ENCODE measurements at regions not wholly inside any gene's neighbourhood (a gene's known extent, or its start where the extent isn't known, plus 50 kb on each side); places are given as distances from the start of the nearest gene placed in this dataset.
"Not testable (repeated sequence)": the region's sequence is repeated elsewhere in the genome, so short reads cannot be mapped to it uniquely, and the experiment has no call there.

GRCh38 chr2:173556816-173557215, 202.1 kb downstream of the CDCA7 start:
- no peaks in the 10 kb centered on the region for H3K36me3 ChIP-seq (ENCODE audit: control insufficient read depth, insufficient read depth, low read length)
- H3K4me1 ChIP-seq (ENCODE audit: control insufficient read depth, insufficient read depth, low read length), result peaks cover 3% of the 10 kb centered on the region
- DNase-seq (ENCODE audit: low read depth in 4 of 6, low spot score in 6 of 6), result peak in 2 of 6 donors; percentile 64 to 70
- no peak overlapping the region for H3K4me3 ChIP-seq (ENCODE audit: low read depth, low read length)
- no peak overlapping the region for H3K27ac ChIP-seq (ENCODE audit: low read depth, low read length)
- H3K9me3 ChIP-seq (ENCODE audit: control insufficient read depth, insufficient read depth, low read length), result no peaks in the 10 kb centered on the region
- no peaks in the 10 kb centered on the region for H3K27me3 ChIP-seq (ENCODE audit: control insufficient read depth, insufficient read depth, low read length)
- no CpG with 5 or more reads among the region's 5 CpGs for WGBS (ENCODE audit: insufficient coverage)

GRCh38 chr2:173557497-173557896, 202.8 kb downstream of the CDCA7 start:
- no peaks in the 10 kb centered on the region for H3K36me3 ChIP-seq (ENCODE audit: control insufficient read depth, insufficient read depth, low read length)
- no peak for DNase-seq (ENCODE audit: low read depth in 4 of 6, low spot score in 6 of 6)
- WGBS (ENCODE audit: insufficient coverage), result 100% methylated on average over 1 of the region's 2 CpGs
- H3K4me1 ChIP-seq (ENCODE audit: control insufficient read depth, insufficient read depth, low read length), result peaks cover 3% of the 10 kb centered on the region
- H3K27me3 ChIP-seq (ENCODE audit: control insufficient read depth, insufficient read depth, low read length), result no peaks in the 10 kb centered on the region
- H3K4me3 ChIP-seq (ENCODE audit: low read depth, low read length), result no peak overlapping the region
- H3K9me3 ChIP-seq (ENCODE audit: control insufficient read depth, insufficient read depth, low read length), result no peaks in the 10 kb centered on the region
- no peak overlapping the region for H3K27ac ChIP-seq (ENCODE audit: low read depth, low read length)

GRCh38 chr2:173567493-173567892, 212.8 kb downstream of the CDCA7 start:
- 91% methylated on average over 3 of the region's 3 CpGs for WGBS (ENCODE audit: insufficient coverage)

GRCh38 chr2:173568054-173568453, 213.4 kb downstream of the CDCA7 start:
- H3K4me1 ChIP-seq (ENCODE audit: control insufficient read depth, insufficient read depth, low read length), result no peaks in the 10 kb centered on the region
- H3K36me3 ChIP-seq (ENCODE audit: control insufficient read depth, insufficient read depth, low read length), result no peaks in the 10 kb centered on the region
- H3K9me3 ChIP-seq (ENCODE audit: control insufficient read depth, insufficient read depth, low read length), result no peaks in the 10 kb centered on the region
- no peak overlapping the region for H3K27ac ChIP-seq (ENCODE audit: low read depth, low read length)
- DNase-seq (ENCODE audit: low read depth in 4 of 6, low spot score in 6 of 6), result no peak
- WGBS (ENCODE audit: insufficient coverage), result 60% methylated on average over 2 of the region's 3 CpGs
- H3K27me3 ChIP-seq (ENCODE audit: control insufficient read depth, insufficient read depth, low read length), result no peaks in the 10 kb centered on the region
- H3K4me3 ChIP-seq (ENCODE audit: low read depth, low read length), result no peak overlapping the region

More at GRCh38 chr2:173567493-173567892, 212.8 kb downstream of the CDCA7 start:
- H3K4me1 ChIP-seq (ENCODE audit: control insufficient read depth, insufficient read depth, low read length), result no peaks in the 10 kb centered on the region
- no peak overlapping the region for H3K27ac ChIP-seq (ENCODE audit: low read depth, low read length)
- H3K4me3 ChIP-seq (ENCODE audit: low read depth, low read length), result no peak overlapping the region
- DNase-seq (ENCODE audit: low read depth in 4 of 6, low spot score in 6 of 6), result no peak
- H3K27me3 ChIP-seq (ENCODE audit: control insufficient read depth, insufficient read depth, low read length), result no peaks in the 10 kb centered on the region
- no peaks in the 10 kb centered on the region for H3K9me3 ChIP-seq (ENCODE audit: control insufficient read depth, insufficient read depth, low read length)
- no peaks in the 10 kb centered on the region for H3K36me3 ChIP-seq (ENCODE audit: control insufficient read depth, insufficient read depth, low read length)

- no peaks in the 10 kb centered on the region for H3K27me3 ChIP-seq (ENCODE audit: control insufficient read depth, insufficient read depth, low read length)
- H3K4me1 ChIP-seq (ENCODE audit: control insufficient read depth, insufficient read depth, low read length), result no peaks in the 10 kb centered on the region
- no peaks in the 10 kb centered on the region for H3K9me3 ChIP-seq (ENCODE audit: control insufficient read depth, insufficient read depth, low read length)
- H3K4me3 ChIP-seq (ENCODE audit: low read depth, low read length), result no peak overlapping the region
- DNase-seq (ENCODE audit: low read depth in 4 of 6, low spot score in 6 of 6), result peak in 2 of 6 donors; percentile 68 to 73
- no peaks in the 10 kb centered on the region for H3K36me3 ChIP-seq (ENCODE audit: control insufficient read depth, insufficient read depth, low read length)
- H3K27ac ChIP-seq (ENCODE audit: low read depth, low read length), result no peak overlapping the region
- WGBS (ENCODE audit: insufficient coverage), result 3% methylated on average over 7 of the region's 10 CpGs
These were observed 216.5 kb downstream of the CDCA7 start for GRCh38 chr2:173571021-173571821.

GRCh38 chr2:173571887-173572680, 217.4 kb downstream of the CDCA7 start:
- no peaks in the 10 kb centered on the region for H3K4me1 ChIP-seq (ENCODE audit: control insufficient read depth, insufficient read depth, low read length)
- no peaks in the 10 kb centered on the region for H3K27me3 ChIP-seq (ENCODE audit: control insufficient read depth, insufficient read depth, low read length)
- WGBS (ENCODE audit: insufficient coverage), result 60% methylated on average over 3 of the region's 5 CpGs
- no peak overlapping the region for H3K27ac ChIP-seq (ENCODE audit: low read depth, low read length)
- H3K4me3 ChIP-seq (ENCODE audit: low read depth, low read length), result no peak overlapping the region
- no peaks in the 10 kb centered on the region for H3K9me3 ChIP-seq (ENCODE audit: control insufficient read depth, insufficient read depth, low read length)
- no peaks in the 10 kb centered on the region for H3K36me3 ChIP-seq (ENCODE audit: control insufficient read depth, insufficient read depth, low read length)
- DNase-seq (ENCODE audit: low read depth in 4 of 6, low spot score in 6 of 6), result no peak

- Histone ChIP-seq H3K9me3 (ENCODE audit: control insufficient read depth, insufficient read depth, low read length) (no peaks in the 10 kb centered on the region), H3K4me3 (ENCODE audit: low read depth, low read length) (no peak overlapping the region), H3K27ac (ENCODE audit: low read depth, low read length) (no peak overlapping the region), H3K36me3 (ENCODE audit: control insufficient read depth, insufficient read depth, low read length) (no peaks in the 10 kb centered on the region), H3K27me3 (ENCODE audit: control insufficient read depth, insufficient read depth, low read length) (no peaks in the 10 kb centered on the region), H3K4me1 (ENCODE audit: control insufficient read depth, insufficient read depth, low read length) (no peaks in the 10 kb centered on the region)
- no CpG with 5 or more reads among the region's 1 CpG for WGBS (ENCODE audit: insufficient coverage)
- no peak for DNase-seq (ENCODE audit: low read depth in 4 of 6, low spot score in 6 of 6)
These were observed 218.2 kb downstream of the CDCA7 start for GRCh38 chr2:173572848-173573247.

- not testable (repeated sequence) for H3K4me3 ChIP-seq (ENCODE audit: low read depth, low read length); DNase-seq (ENCODE audit: low read depth in 4 of 6, low spot score in 6 of 6); H3K27ac ChIP-seq (ENCODE audit: low read depth, low read length); H3K9me3 ChIP-seq (ENCODE audit: control insufficient read depth, insufficient read depth, low read length); H3K36me3 ChIP-seq (ENCODE audit: control insufficient read depth, insufficient read depth, low read length); H3K4me1 ChIP-seq (ENCODE audit: control insufficient read depth, insufficient read depth, low read length); H3K27me3 ChIP-seq (ENCODE audit: control insufficient read depth, insufficient read depth, low read length)
- no CpG with 5 or more reads among the region's 3 CpGs for WGBS (ENCODE audit: insufficient coverage)
These were observed 219.1 kb downstream of the CDCA7 start for GRCh38 chr2:173573782-173574181.

GRCh38 chr2:173574324-173575112, 219.8 kb downstream of the CDCA7 start:
- no peaks in the 10 kb centered on the region for H3K27me3 ChIP-seq (ENCODE audit: control insufficient read depth, insufficient read depth, low read length)
- DNase-seq (ENCODE audit: low read depth in 4 of 6, low spot score in 6 of 6), result no peak
- no peaks in the 10 kb centered on the region for H3K9me3 ChIP-seq (ENCODE audit: control insufficient read depth, insufficient read depth, low read length)
- 66% methylated on average over 3 of the region's 4 CpGs for WGBS (ENCODE audit: insufficient coverage)
- no peak overlapping the region for H3K4me3 ChIP-seq (ENCODE audit: low read depth, low read length)
- no peaks in the 10 kb centered on the region for H3K36me3 ChIP-seq (ENCODE audit: control insufficient read depth, insufficient read depth, low read length)
- no peaks in the 10 kb centered on the region for H3K4me1 ChIP-seq (ENCODE audit: control insufficient read depth, insufficient read depth, low read length)
- H3K27ac ChIP-seq (ENCODE audit: low read depth, low read length), result no peak overlapping the region

Measured in spinal cord (tissue), 9 donors.